Smooth muscle cell (in vitro differentiated cells): ENCODE measurements at regions not wholly inside any gene's neighbourhood (a gene's known extent, or its start where the extent isn't known, plus 50 kb on each side); places are given as distances from the start of the nearest gene placed in this dataset.

Source experiments
- DNase-seq: peaks from one replicate; lab custom pipeline; 2025; ENCODE audit not compliant: unreplicated experiment; lab: John Stamatoyannopoulos, UW
- H2AFZ ChIP-seq: fragments of 200-600 bp; sonication (generic); 2 replicates; pipeline ENCODE4 v1.6.0; 2016; ENCODE audit warnings: antibody characterized with exemption, low read depth, mild to moderate bottlenecking
- H3F3A ChIP-seq: fragments of 200-600 bp; sonication (generic); 2 replicates; pipeline ENCODE4 v1.6.0; 2017; ENCODE audit warnings: antibody characterized with exemption, low read depth
- H3K27ac ChIP-seq: fragments of 200-600 bp; sonication (generic); 2 replicates; pipeline ENCODE4 v1.5.1; 2016; ENCODE audit warnings: low read depth, mild to moderate bottlenecking
- H3K27me3 ChIP-seq: fragments of 200-600 bp; sonication (generic); 2 replicates; pipeline ENCODE4 v1.6.1; 2016; ENCODE audit warnings: low read depth, mild to moderate bottlenecking
- H3K36me3 ChIP-seq: fragments of 200-600 bp; sonication (generic); 2 replicates; pipeline ENCODE4 v1.5.1; 2016; ENCODE audit warnings: low read depth
- H3K4me1 ChIP-seq: fragments of 200-600 bp; sonication (generic); 2 replicates; pipeline ENCODE4 v1.5.1; 2016; ENCODE audit warnings: low read depth
- H3K4me2 ChIP-seq: fragments of 200-600 bp; sonication (generic); 2 replicates; pipeline ENCODE4 v1.6.0; 2016; ENCODE audit warnings: mild to moderate bottlenecking
- H3K4me3 ChIP-seq: fragments of 200-600 bp; sonication (generic); 2 replicates; pipeline ENCODE4 v1.5.1; 2016; ENCODE audit warnings: mild to moderate bottlenecking
- H3K79me2 ChIP-seq: fragments of 200-600 bp; sonication (generic); 2 replicates; pipeline ENCODE4 v1.6.0; 2016; ENCODE audit warnings: low read depth, mild to moderate bottlenecking
- H3K9ac ChIP-seq: fragments of 200-600 bp; sonication (generic); 2 replicates; pipeline ENCODE4 v1.6.0; 2016; ENCODE audit warnings: low read depth
- H3K9me3 ChIP-seq: fragments of 200-600 bp; sonication (generic); replicated peaks from 2 replicates; pipeline ENCODE4 v1.5.1; 2016; ENCODE audit warnings: low read depth
- H4K20me1 ChIP-seq: fragments of 200-600 bp; sonication (generic); 2 replicates; pipeline ENCODE4 v1.6.0; 2016; ENCODE audit warnings: low read depth
- CTCF ChIP-seq: fragments of 200-600 bp; sonication (generic); IDR thresholded peaks from 2 replicates; pipeline ENCODE4 v1.5.1; 2017; ENCODE audit warnings: borderline replicate concordance, mild to moderate bottlenecking, antibody characterized with exemption; ENCODE audit not compliant: insufficient read depth, poor library complexity, severe bottlenecking
- WGBS: methylation state at CpG from one replicate; pipeline ENCODE4 v1.1.7; 2016; ENCODE audit warnings: low lambda C conversion rate; 5-methylcytosine and 5-hydroxymethylcytosine counted together

DNA sequence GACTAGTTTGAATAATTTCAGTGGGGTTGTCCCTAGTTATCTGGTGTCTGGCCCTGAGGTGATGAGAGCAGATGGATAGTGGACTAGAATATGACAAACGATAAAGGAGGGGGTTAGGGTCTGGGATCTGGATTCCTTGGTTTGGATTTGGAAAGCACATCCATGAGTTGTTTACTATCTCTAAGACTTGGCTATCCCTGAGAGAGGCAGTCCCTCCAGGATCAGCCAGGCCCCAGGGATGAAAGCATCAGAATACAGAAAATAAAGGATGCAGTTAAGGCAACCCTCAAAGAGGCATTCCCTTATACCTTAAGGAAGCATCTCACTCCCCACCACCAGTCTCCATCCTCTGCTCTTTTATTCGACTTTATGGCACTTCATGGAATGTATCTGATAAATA is 230.7 kb downstream of the NHLRC3 start:
- H2AFZ ChIP-seq: no peak overlapping the region
- H3F3A ChIP-seq: no peaks in the 10 kb centered on the region

DNA sequence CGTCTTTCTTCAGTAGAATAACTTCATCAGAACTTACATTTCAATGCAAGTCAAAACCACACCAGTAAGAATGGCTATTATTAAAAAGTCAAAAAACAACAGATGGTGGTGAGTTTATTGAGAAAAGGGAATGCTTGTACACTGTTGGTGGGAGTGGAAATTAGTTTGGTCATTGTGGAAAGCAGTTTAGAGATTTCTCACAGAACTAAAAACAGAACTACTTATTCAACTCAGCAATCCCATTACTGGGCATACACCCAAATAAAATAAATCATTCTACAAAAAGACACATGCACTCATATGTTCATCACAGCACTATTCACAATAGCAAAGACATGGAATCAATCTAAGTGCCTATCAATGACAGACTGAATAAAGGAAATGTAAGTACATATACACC is 231.2 kb downstream of the NHLRC3 start:
- H3K4me2 ChIP-seq: no peak overlapping the region
- 85% methylated on average over 1 of the region's 1 CpG for WGBS

More for the DNA sequence above, 230.7 kb downstream of the NHLRC3 start:
- H3K79me2 ChIP-seq: no peaks in the 10 kb centered on the region
- H3K9me3 ChIP-seq: no peaks in the 10 kb centered on the region
- DNase-seq: no peak
- H3K27me3 ChIP-seq: no peaks in the 10 kb centered on the region
- no peaks in the 10 kb centered on the region for H4K20me1 ChIP-seq
- no peak for TF ChIP-seq CTCF
- no peak overlapping the region for H3K4me3 ChIP-seq
- no peak overlapping the region for H3K27ac ChIP-seq
- no peak overlapping the region for H3K4me2 ChIP-seq
- 95% methylated on average over 2 of the region's 2 CpGs for WGBS
- no peaks in the 10 kb centered on the region for H3K4me1 ChIP-seq
- no peak overlapping the region for H3K9ac ChIP-seq
- no peaks in the 10 kb centered on the region for H3K36me3 ChIP-seq

DNA sequence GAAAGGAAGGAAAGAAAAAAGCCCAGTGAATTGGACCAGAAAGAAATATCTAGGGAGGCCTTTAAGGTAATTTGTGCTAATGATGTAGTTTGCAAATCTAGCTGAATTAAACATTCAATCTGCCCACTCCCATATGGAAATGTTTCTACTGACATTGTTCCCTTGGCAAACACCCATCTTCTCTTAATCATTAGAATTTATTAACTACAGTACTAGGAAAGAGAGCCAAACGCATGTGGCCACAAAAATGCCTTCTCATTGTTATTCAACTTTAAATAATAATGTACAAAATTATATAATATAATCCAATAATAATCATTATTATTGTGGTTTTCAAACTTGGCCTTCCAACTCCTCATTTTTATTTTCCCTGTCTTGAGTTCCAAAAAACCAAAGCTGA is 234.7 kb downstream of the NHLRC3 start:
- WGBS: 93% methylated on average over 1 of the region's 1 CpG

More for the DNA sequence above, 231.2 kb downstream of the NHLRC3 start:
- TF ChIP-seq CTCF: no peak
- no peaks in the 10 kb centered on the region for H3K79me2 ChIP-seq
- no peaks in the 10 kb centered on the region for H3F3A ChIP-seq
- H4K20me1 ChIP-seq: no peaks in the 10 kb centered on the region
- H3K4me3 ChIP-seq: no peak overlapping the region
- no peak for DNase-seq
- H3K36me3 ChIP-seq: no peaks in the 10 kb centered on the region
- no peak overlapping the region for H3K9ac ChIP-seq
- H3K9me3 ChIP-seq: no peaks in the 10 kb centered on the region
- no peak overlapping the region for H3K27ac ChIP-seq
- H3K4me1 ChIP-seq: no peaks in the 10 kb centered on the region
- no peaks in the 10 kb centered on the region for H3K27me3 ChIP-seq
- no peak overlapping the region for H2AFZ ChIP-seq

More for the DNA sequence above, 234.7 kb downstream of the NHLRC3 start:
- Histone ChIP-seq H3K9me3 (no peaks in the 10 kb centered on the region), H3F3A (no peaks in the 10 kb centered on the region), H3K79me2 (no peaks in the 10 kb centered on the region), H3K27ac (no peak overlapping the region), H3K9ac (no peak overlapping the region), H3K4me3 (no peak overlapping the region), H3K4me1 (no peaks in the 10 kb centered on the region), H3K36me3 (no peaks in the 10 kb centered on the region), H2AFZ (no peak overlapping the region), H4K20me1 (no peaks in the 10 kb centered on the region), H3K4me2 (no peak overlapping the region), H3K27me3 (no peaks in the 10 kb centered on the region)
- no peak for TF ChIP-seq CTCF
- DNase-seq: no peak
